Activated B cell treated with CpG ODN at 0.5 μM for 24 hours (primary cell): ENCODE measurements at regions not wholly inside any gene's neighbourhood (a gene's known extent, or its start where the extent isn't known, plus 50 kb on each side); places are given as distances from the start of the nearest gene placed in this dataset.

ENCODE experiments used
- ATAC-seq: fragments of 200-7000 bp; cut with Tn5 transposase; one replicate; pipeline ENCODE4 v1.10.0; 2021; ENCODE audit warnings: low read depth, mild to moderate bottlenecking, moderate library complexity
- CTCF ChIA-PET: fragments of 350-600 bp; sonication (Branson Sonifier 250); formaldehyde crosslinking; loops from one replicate; lab custom pipeline; 2021; ENCODE audit warnings: antibody characterized with exemption; lab: Charles Lee
- POLR2A ChIA-PET: fragments of 350-600 bp; sonication (Branson Sonifier 250); formaldehyde crosslinking; loops from one replicate; lab custom pipeline; 2021; ENCODE audit warnings: antibody characterized with exemption; lab: Charles Lee
- DNase-seq: peaks from one replicate; pipeline ENCODE4 v3.0.0; 2022
- H3K27ac Mint-ChIP-seq: one replicate; pipeline ENCODE4 v1.8.0; 2020; ENCODE audit warnings: mixed read lengths
- H3K27me3 Mint-ChIP-seq: one replicate; pipeline ENCODE4 v1.8.0; 2021; ENCODE audit warnings: mixed read lengths
- H3K36me3 Mint-ChIP-seq: one replicate; pipeline ENCODE4 v1.8.0; 2021; ENCODE audit warnings: low read depth, mixed read lengths
- H3K4me1 Mint-ChIP-seq: one replicate; pipeline ENCODE4 v1.8.0; 2021; ENCODE audit warnings: mixed read lengths
- H3K4me3 Mint-ChIP-seq: one replicate; pipeline ENCODE4 v1.8.0; 2020; ENCODE audit warnings: mild to moderate bottlenecking, mixed read lengths
- H3K9me3 Mint-ChIP-seq: one replicate; pipeline ENCODE4 v1.8.0; 2020; ENCODE audit warnings: mixed read lengths
- intact Hi-C: fragments of 100-400 bp; cut with micrococcal nuclease; formaldehyde crosslinking; loops from one replicate; pipeline ENCODE4 v1.15.1; 2024
- TF ChIP-seq, protein P1 (sequence below): fragments of 200-600 bp; IDR thresholded peaks from one replicate; pipeline ENCODE4 v1.8.0; 2022; ENCODE audit warnings: antibody characterized with exemption, mild to moderate bottlenecking

DNA sequence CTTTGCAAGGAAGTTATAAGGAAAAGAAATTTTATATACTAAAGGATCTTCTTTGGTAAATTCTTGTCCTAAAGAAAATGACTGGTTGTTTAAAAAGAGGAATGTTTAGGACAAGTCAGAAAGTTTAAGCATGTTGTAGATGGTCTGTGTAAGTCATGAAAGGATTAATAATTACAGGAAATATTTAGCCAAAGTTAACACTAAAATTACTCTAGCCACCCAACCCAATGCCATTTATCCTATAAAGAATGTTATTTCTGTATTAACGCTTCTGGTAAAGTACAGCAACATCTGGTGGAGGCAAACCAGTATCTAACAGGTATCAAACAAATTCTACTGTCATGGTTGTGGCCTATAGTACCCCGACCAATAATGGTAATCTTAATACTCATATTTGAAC lies 546.9 kb upstream of the PKDCC start:
- Mint-ChIP-seq H3K27me3 (no peaks in the 10 kb centered on the region), H3K4me3 (no peak overlapping the region), H3K36me3 (no peaks in the 10 kb centered on the region), H3K9me3 (peaks cover 18% of the 10 kb centered on the region), H3K27ac (no peak overlapping the region), H3K4me1 (no peaks in the 10 kb centered on the region)
- ChIA-PET POLR2A (no interaction called here), CTCF (no interaction called here)
- DNase-seq (no peak), ATAC-seq (no peak)
- intact Hi-C loops: no loop called here
- TF ChIP-seq, protein P1, sequence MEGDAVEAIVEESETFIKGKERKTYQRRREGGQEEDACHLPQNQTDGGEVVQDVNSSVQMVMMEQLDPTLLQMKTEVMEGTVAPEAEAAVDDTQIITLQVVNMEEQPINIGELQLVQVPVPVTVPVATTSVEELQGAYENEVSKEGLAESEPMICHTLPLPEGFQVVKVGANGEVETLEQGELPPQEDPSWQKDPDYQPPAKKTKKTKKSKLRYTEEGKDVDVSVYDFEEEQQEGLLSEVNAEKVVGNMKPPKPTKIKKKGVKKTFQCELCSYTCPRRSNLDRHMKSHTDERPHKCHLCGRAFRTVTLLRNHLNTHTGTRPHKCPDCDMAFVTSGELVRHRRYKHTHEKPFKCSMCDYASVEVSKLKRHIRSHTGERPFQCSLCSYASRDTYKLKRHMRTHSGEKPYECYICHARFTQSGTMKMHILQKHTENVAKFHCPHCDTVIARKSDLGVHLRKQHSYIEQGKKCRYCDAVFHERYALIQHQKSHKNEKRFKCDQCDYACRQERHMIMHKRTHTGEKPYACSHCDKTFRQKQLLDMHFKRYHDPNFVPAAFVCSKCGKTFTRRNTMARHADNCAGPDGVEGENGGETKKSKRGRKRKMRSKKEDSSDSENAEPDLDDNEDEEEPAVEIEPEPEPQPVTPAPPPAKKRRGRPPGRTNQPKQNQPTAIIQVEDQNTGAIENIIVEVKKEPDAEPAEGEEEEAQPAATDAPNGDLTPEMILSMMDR: no peak

DNA sequence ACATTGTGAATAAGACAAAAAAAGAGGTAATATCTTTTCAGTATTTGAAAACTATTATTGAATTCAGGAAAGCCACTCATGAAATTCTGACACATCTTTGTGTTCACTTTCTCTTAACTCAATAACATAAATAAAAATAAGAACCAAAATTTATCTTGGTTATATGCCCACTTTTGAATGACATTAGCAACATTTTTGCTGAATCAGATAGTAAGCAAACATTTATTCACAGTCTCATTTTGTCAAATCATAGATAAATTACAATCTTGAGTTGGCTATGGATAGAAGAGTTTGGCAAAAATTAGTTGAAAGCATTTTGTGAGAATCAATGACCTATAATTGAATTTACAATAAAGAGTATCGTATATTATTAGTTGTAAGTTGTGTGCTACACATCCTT lies 545.1 kb upstream of the PKDCC start:
- ATAC-seq (no peak), DNase-seq (no peak)
- ChIA-PET CTCF (no interaction called here), POLR2A (no interaction called here)
- Mint-ChIP-seq H3K27ac (no peak overlapping the region), H3K9me3 (peaks cover 17% of the 10 kb centered on the region), H3K27me3 (no peaks in the 10 kb centered on the region), H3K36me3 (no peaks in the 10 kb centered on the region), H3K4me1 (no peaks in the 10 kb centered on the region), H3K4me3 (no peak overlapping the region)
- TF ChIP-seq, protein P1: no peak
- intact Hi-C loops: no loop called here

DNA sequence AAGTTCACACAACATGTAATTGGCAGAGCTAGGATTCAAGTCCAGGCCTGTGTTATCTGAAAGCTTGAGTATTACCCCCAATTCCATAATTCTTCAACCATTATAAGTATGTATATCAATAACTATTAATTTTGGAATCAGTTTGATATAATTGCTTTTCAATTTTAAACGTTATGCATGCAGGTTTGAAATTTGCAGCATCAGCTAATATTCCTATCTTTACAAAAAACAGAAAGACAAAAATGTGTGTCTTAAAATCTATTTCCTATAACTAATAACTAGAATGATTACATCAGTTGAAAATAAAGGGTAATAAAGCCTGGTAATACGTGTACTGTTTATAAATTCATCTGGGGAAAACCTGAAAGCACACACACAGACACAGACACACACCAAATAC lies 543.3 kb upstream of the PKDCC start:
- Mint-ChIP-seq H3K36me3 (no peaks in the 10 kb centered on the region), H3K27me3 (no peaks in the 10 kb centered on the region), H3K4me3 (no peak overlapping the region), H3K27ac (no peak overlapping the region), H3K4me1 (no peaks in the 10 kb centered on the region), H3K9me3 (peaks cover 17% of the 10 kb centered on the region)
- POLR2A ChIA-PET: no interaction called here
- TF ChIP-seq, protein P1: no peak
- intact Hi-C loops: no loop called here
- CTCF ChIA-PET: no interaction called here
- DNase-seq (no peak), ATAC-seq (no peak)

DNA sequence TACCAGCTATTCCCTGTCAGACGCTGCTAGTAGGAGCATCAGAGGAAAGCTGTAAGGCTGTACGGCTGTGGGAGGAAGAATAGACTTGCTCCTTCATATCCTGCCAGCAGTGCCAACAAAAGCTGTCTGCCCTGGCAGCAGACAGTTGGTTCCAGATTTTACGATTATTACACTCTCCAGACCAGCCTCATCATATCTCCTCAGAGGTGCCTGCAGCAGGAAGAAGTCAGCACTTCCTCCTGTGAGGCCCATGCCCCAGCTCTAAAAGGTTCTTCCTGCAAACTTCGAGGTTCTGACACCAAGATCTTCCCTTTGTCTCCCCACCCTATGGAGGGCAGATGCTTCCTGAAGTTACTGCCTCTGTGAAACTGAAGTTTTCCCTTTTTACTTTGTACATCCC lies 537.7 kb upstream of the PKDCC start:
- TF ChIP-seq, protein P1: no peak
- H3K27ac Mint-ChIP-seq: no peak overlapping the region
- intact Hi-C loops: no loop called here
- no peak overlapping the region for H3K4me3 Mint-ChIP-seq
- DNase-seq: no peak
- ChIA-PET CTCF (no interaction called here), POLR2A (no interaction called here)
- no peaks in the 10 kb centered on the region for H3K36me3 Mint-ChIP-seq
- no peaks in the 10 kb centered on the region for H3K27me3 Mint-ChIP-seq
- no peak for ATAC-seq
- H3K9me3 Mint-ChIP-seq: peaks cover 2% of the 10 kb centered on the region
- no peaks in the 10 kb centered on the region for H3K4me1 Mint-ChIP-seq

DNA sequence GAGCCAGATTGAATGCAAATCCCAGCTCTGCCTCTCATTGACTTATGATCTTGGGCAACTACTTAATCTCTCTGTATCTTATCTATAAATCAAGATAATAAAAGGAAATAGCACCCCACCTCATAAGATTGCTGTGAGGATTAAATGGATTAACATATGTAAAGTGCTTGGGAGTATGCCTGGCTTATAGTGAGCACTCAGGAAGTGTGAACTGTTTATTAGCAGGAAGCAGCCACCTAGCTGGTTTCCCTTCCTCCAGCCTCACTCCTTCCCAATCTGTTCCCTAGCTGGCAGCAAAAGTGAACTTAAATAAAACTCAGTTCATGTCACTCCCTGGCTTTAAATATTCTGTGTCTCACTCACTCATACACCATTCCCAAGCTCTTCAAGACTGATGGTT lies 526.6 kb upstream of the PKDCC start:
- no peaks in the 10 kb centered on the region for H3K27me3 Mint-ChIP-seq
- H3K4me1 Mint-ChIP-seq: no peaks in the 10 kb centered on the region
- H3K27ac Mint-ChIP-seq: no peak overlapping the region
- no peak for DNase-seq
- ATAC-seq: no peak
- H3K9me3 Mint-ChIP-seq: no peaks in the 10 kb centered on the region
- intact Hi-C loops: no loop called here
- no peak overlapping the region for H3K4me3 Mint-ChIP-seq
- POLR2A ChIA-PET: no interaction called here
- CTCF ChIA-PET: no interaction called here
- H3K36me3 Mint-ChIP-seq: no peaks in the 10 kb centered on the region
- TF ChIP-seq, protein P1: no peak
